HG03432 (cell line): ENCODE measurements at regions not wholly inside any gene's neighbourhood (a gene's known extent, or its start where the extent isn't known, plus 50 kb on each side); places are given as distances from the start of the nearest gene placed in this dataset.

Source experiments
- ATAC-seq: cut with Tn5 transposase; IDR thresholded peaks from one replicate; pipeline ENCODE4 v1.9.1; 2021; ENCODE audit warnings: mild to moderate bottlenecking, moderate library complexity; ENCODE audit not compliant: unreplicated experiment

GRCh38 chr13:73859841-73860240 lies 274.4 kb downstream of the KLF12 start:
- no peak for ATAC-seq

DNA sequence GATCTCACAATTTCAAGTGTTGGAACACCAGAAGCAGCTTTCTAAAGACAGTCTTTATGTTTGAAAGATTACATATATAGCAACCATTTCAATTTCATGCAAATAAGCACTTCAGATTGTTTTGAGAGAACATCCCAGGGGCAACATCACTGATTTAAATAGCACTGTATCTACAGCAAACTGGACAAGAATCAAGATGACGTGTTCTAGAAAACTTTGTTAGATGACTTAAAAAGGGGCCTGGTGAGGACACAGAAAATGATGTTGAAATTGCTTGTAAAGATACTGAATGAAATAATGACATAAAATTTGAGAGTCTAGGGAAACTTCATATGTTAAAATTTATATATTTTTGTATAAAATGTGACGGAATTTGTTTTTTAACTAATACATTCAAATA lies 277.1 kb downstream of the KLF12 start:
- ATAC-seq, result no peak

- ATAC-seq, result no peak
Observed at GRCh38 chr13:73851104-73851503, 283.1 kb downstream of the KLF12 start.

GRCh38 chr13:73850104-73850873 lies 283.9 kb downstream of the KLF12 start:
- no peak for ATAC-seq

- ATAC-seq, result peak; percentile 56
Observed at GRCh38 chr13:73849292-73849691, 284.9 kb downstream of the KLF12 start.

GRCh38 chr13:73844986-73845385 lies 289.2 kb downstream of the KLF12 start:
- ATAC-seq, result no peak

DNA sequence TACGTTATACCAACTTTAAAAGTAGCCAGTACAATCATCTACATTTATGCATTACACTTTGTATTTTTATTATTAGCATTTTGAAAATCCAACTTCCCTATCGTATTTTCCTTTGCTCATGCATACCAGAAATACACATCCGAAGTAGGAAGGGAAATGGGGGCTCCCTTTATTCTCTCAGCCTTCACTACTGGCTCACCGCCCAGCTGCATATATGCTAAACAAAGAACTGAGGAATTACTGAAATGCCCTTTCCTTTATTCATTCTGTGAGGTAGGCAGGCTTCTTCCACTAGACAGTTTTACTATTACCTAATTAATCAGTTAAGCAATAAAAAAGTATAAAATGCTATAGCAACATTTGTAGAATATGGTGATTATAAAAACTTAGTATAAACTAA lies 291.6 kb downstream of the KLF12 start:
- no peak for ATAC-seq

DNA sequence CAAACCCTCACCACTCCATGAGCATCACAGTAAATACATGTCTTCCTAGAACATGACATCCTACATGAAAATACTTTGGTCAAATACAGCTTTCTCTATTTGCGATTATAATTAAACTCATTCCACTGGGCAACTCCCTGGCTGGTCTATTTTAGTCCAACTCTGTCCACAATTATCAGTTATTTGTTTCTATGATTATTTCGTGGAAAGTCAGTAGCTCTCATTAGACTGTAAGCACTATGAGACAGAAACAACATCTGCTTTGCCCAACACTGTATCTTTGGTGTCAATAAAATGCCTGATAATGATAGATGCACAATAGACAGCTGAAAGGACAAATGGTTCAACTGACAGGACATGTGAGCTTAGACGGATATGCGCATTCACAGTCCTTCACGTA lies 292.0 kb downstream of the KLF12 start:
- no peak for ATAC-seq

GRCh38 chr13:73837147-73837546 lies 297.1 kb downstream of the KLF12 start:
- no peak for ATAC-seq

- peak; percentile 76 for ATAC-seq
Observed at GRCh38 chr13:73835138-73835721, 299.0 kb downstream of the KLF12 start.

GRCh38 chr13:73833325-73834070 lies 300.7 kb downstream of the KLF12 start:
- no peak for ATAC-seq

GRCh38 chr13:73832825-73833224 lies 301.4 kb downstream of the KLF12 start:
- ATAC-seq, result no peak

DNA sequence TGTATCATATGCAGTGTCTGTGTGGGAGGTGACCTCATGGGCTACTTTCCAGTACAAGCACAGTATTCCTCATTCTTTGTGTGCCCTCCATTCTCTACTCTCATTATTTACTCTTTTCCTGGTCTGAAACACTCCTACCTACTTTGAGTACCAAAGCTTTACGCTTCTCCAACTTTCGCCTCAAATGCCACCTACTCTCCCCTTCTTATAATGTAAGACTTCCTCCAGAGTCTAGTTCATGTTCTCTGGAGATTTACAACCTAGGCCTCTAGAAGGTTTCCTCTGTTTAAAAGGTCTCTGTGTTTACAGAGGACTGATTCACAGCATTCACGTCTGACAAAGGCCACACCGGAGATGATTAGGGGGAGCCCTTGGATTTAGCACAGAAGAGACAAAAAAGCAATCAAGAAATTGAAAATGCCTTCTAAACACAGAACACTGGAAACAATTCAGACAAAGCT lies 302.0 kb downstream of the KLF12 start:
- ATAC-seq, result no peak

GRCh38 chr13:73829416-73829815 lies 304.8 kb downstream of the KLF12 start:
- no peak for ATAC-seq

- no peak for ATAC-seq
Observed at GRCh38 chr13:73828811-73829210, 305.4 kb downstream of the KLF12 start.

- ATAC-seq, result no peak
Observed at GRCh38 chr13:73827434-73827833, 306.8 kb downstream of the KLF12 start.

- no peak for ATAC-seq
Observed at GRCh38 chr13:73825143-73825542, 309.1 kb downstream of the KLF12 start.

GRCh38 chr13:73822668-73823592 lies 311.3 kb downstream of the KLF12 start:
- no peak for ATAC-seq

GRCh38 chr13:73820688-73821087 lies 313.5 kb downstream of the KLF12 start:
- peak; percentile 59 for ATAC-seq

DNA sequence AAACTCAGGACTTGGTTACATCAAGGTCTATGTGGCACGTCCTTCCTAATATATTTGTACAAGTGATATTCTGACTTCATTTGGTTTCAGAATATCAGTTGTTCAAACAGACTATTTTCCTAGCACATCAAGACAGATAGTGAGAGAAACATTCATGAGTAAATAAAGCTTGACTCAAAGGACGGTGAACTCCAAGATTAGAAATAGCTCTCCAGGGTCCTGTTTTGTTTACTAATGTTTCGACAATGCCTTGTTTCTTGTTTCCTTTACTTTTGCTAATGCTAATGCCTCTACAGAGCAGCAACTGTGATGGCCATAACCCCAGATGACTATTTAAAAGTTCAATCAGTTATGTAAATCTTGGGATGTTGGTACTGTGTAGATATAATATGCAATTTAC lies 313.9 kb downstream of the KLF12 start:
- no peak for ATAC-seq

- no peak for ATAC-seq
Observed at GRCh38 chr13:73819711-73820110, 314.5 kb downstream of the KLF12 start.
